ENCODE measurements at regions not wholly inside any gene's neighbourhood (a gene's known extent, or its start where the extent isn't known, plus 50 kb on each side); places are given as distances from the start of the nearest gene placed in this dataset.
"Not testable (repeated sequence)": the region's sequence is repeated elsewhere in the genome, so short reads cannot be mapped to it uniquely, and the experiment has no call there.

GRCh38 chr5:135738564-135738875 is 95.9 kb upstream of the SLC25A48 start:
- Histone ChIP-seq H3K27me3 (ENCODE audit: control insufficient read depth, insufficient read depth, low read length) (no peaks in the 10 kb centered on the region), H3K9me3 (ENCODE audit: control insufficient read depth, insufficient read depth, low read depth, low read length) (no peaks in the 10 kb centered on the region), H3K9ac (ENCODE audit: insufficient read depth, low read length) (no peak overlapping the region), H3K4me2 (ENCODE audit: extremely low read depth, insufficient read depth, low read length) (no peak overlapping the region), H3K4me3 (replicated peaks in 1 of 4; ENCODE audit: control extremely low read depth in 1 of 4, insufficient read depth in 1 of 4, low read depth in 3 of 4, low read length in 4 of 4) (no peak overlapping the region), H2AFZ (ENCODE audit: low read length) (no peak overlapping the region), H3K79me2 (ENCODE audit: control insufficient read depth, insufficient read depth, low read length) (no peaks in the 10 kb centered on the region), H3K36me3 (ENCODE audit: control insufficient read depth, insufficient read depth, low read length) (no peaks in the 10 kb centered on the region), H3K4me1 (ENCODE audit: control insufficient read depth, extremely low read depth, insufficient read depth, low read length) (no peaks in the 10 kb centered on the region), H3K27ac (ENCODE audit: insufficient read depth, low read length) (no peak overlapping the region), H4K20me1 (ENCODE audit: control insufficient read depth, extremely low read depth, insufficient read depth, low read length) (no peaks in the 10 kb centered on the region)
- TF ChIP-seq, protein P1, sequence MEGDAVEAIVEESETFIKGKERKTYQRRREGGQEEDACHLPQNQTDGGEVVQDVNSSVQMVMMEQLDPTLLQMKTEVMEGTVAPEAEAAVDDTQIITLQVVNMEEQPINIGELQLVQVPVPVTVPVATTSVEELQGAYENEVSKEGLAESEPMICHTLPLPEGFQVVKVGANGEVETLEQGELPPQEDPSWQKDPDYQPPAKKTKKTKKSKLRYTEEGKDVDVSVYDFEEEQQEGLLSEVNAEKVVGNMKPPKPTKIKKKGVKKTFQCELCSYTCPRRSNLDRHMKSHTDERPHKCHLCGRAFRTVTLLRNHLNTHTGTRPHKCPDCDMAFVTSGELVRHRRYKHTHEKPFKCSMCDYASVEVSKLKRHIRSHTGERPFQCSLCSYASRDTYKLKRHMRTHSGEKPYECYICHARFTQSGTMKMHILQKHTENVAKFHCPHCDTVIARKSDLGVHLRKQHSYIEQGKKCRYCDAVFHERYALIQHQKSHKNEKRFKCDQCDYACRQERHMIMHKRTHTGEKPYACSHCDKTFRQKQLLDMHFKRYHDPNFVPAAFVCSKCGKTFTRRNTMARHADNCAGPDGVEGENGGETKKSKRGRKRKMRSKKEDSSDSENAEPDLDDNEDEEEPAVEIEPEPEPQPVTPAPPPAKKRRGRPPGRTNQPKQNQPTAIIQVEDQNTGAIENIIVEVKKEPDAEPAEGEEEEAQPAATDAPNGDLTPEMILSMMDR (conservative IDR thresholded peaks at IDR 0.05 in 1 of 2, IDR thresholded peaks at IDR 0.05 in 1 of 2; ENCODE audit: low read depth in 1 of 2, low read length in 2 of 2): no peak
- TF ChIP-seq EZH2 (IDR thresholded peaks at IDR 0.05; ENCODE audit: low read length, missing control alignments): no peak
- no peak for DNase-seq (ENCODE audit: low read depth in 2 of 2)

DNA sequence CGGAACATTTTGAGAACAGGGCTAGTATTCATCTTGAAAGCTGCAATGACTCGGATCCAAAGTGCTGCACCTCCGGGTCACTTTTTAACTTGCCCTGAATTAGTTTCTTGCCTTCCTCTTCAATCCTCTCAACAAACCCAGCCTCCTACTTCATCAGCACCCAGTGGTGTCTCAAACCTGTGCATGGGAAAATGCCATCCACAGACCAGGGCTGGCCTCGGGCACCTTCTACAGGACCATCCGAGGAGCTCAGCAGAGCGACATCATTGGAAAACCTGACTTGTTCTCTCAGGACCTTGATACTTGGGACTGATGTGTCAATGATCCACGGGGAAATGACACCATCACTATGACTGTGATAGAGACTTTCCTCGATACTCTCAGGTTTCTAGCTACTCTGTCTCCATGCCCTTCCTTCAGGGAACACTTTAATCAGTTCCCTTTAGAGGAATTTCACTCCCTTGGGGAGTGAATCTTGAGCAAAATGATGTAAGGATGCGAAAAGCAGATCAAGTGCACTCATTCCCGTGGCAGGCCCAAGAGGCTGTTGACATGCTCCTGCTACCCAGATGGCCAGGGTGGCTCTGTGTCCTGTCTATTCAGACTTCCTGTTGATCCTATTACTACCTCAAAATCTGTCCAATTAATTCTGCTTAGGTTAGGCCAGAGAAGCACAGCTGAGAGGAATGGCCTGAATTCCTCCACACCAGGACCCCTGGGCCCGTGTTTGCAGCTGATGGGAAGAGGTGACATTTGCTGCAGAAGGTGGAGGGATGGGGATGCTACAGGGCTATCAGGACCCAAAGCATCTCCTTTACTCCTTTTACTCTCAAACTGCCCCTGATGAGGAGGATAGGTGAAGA is 96.5 kb upstream of the SLC25A48 start:
- Histone ChIP-seq H3K36me3 (ENCODE audit: control insufficient read depth, insufficient read depth, low read length) (no peaks in the 10 kb centered on the region), H3K4me3 (replicated peaks in 1 of 4; ENCODE audit: control extremely low read depth in 1 of 4, insufficient read depth in 1 of 4, low read depth in 3 of 4, low read length in 4 of 4) (no peak overlapping the region), H3K9me3 (ENCODE audit: control insufficient read depth, insufficient read depth, low read depth, low read length) (no peaks in the 10 kb centered on the region), H3K27ac (ENCODE audit: insufficient read depth, low read length) (no peak overlapping the region), H2AFZ (ENCODE audit: low read length) (no peak overlapping the region), H3K27me3 (ENCODE audit: control insufficient read depth, insufficient read depth, low read length) (no peaks in the 10 kb centered on the region), H3K79me2 (ENCODE audit: control insufficient read depth, insufficient read depth, low read length) (no peaks in the 10 kb centered on the region), H3K4me2 (ENCODE audit: extremely low read depth, insufficient read depth, low read length) (no peak overlapping the region), H4K20me1 (ENCODE audit: control insufficient read depth, extremely low read depth, insufficient read depth, low read length) (no peaks in the 10 kb centered on the region), H3K4me1 (ENCODE audit: control insufficient read depth, extremely low read depth, insufficient read depth, low read length) (no peaks in the 10 kb centered on the region), H3K9ac (ENCODE audit: insufficient read depth, low read length) (no peak overlapping the region)
- no peak for DNase-seq (ENCODE audit: low read depth in 2 of 2)
- TF ChIP-seq EZH2 (IDR thresholded peaks at IDR 0.05; ENCODE audit: low read length, missing control alignments): no peak
- TF ChIP-seq, protein P1 (conservative IDR thresholded peaks at IDR 0.05 in 1 of 2, IDR thresholded peaks at IDR 0.05 in 1 of 2; ENCODE audit: low read depth in 1 of 2, low read length in 2 of 2): no peak

- not testable (repeated sequence) for H3K4me1 ChIP-seq (ENCODE audit: control insufficient read depth, extremely low read depth, insufficient read depth, low read length); H3K9ac ChIP-seq (ENCODE audit: insufficient read depth, low read length); H2AFZ ChIP-seq (ENCODE audit: low read length)
Measured at GRCh38 chr5:135736952-135737351, 97.5 kb upstream of the SLC25A48 start.

More at GRCh38 chr5:135736952-135737351, 97.5 kb upstream of the SLC25A48 start:
- H3K36me3 ChIP-seq (ENCODE audit: control insufficient read depth, insufficient read depth, low read length); DNase-seq (ENCODE audit: low read depth in 2 of 2); H3K9me3 ChIP-seq (ENCODE audit: control insufficient read depth, insufficient read depth, low read depth, low read length); H3K27me3 ChIP-seq (ENCODE audit: control insufficient read depth, insufficient read depth, low read length); H3K27ac ChIP-seq (ENCODE audit: insufficient read depth, low read length); H3K79me2 ChIP-seq (ENCODE audit: control insufficient read depth, insufficient read depth, low read length); H4K20me1 ChIP-seq (ENCODE audit: control insufficient read depth, extremely low read depth, insufficient read depth, low read length); H3K4me2 ChIP-seq (ENCODE audit: extremely low read depth, insufficient read depth, low read length); H3K4me3 ChIP-seq (replicated peaks in 1 of 4; ENCODE audit: control extremely low read depth in 1 of 4, insufficient read depth in 1 of 4, low read depth in 3 of 4, low read length in 4 of 4): not testable (repeated sequence)

Measured in fibroblast of lung (primary cell).